NCI-H146 (cell line): ENCODE measurements at regions not wholly inside any gene's neighbourhood (a gene's known extent, or its start where the extent isn't known, plus 50 kb on each side); places are given as distances from the start of the nearest gene placed in this dataset.

Experiments used
- DNase-seq: peaks from one replicate; lab custom pipeline; 2025; lab: John Stamatoyannopoulos, UW

DNA sequence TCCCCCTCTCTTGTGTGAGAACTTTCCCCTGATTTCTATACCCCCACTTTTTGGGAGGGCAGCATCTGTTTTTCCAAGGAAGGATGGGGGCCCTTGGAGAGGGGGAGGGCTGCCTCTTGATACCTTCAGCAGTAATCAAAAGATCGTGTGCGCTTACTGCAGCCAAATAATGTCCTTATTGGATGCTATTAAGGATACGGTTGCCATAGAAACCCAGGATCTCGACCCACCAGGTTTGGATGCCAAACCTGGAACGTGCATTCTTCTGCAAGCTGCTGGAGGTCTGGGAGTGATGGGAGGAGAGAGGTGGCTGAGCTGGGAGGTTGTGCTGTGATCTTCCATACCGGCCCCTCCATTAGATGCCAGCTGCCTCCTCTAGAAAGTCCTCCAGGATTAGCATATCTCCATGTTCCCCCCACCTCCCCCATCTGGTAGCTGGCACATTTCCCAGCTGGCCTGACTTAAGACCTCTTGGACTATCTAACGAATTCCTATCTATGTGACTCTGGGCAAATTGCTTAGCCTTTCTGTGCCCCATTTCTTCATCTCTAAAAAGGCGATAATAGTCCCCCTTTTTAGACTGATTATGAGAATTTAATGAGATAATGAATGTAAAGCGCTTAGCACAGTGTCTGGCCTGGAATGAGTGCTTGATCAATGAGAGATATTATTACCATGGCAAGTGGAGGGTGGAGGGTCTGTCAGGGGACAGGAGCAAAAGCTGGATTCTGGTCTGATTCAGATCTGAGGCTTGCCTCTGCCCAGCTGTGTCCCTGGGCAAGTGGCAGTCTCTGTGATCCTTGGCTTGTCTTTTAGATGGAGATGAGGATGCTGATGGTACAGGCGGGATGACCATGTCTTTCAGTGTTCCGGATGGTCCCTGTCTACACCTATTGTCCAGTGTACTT lies 78.5 kb upstream of the PCBD1 start:
- no peak for DNase-seq

GRCh38 chr10:70967591-70968587 lies 79.5 kb upstream of the PCBD1 start:
- DNase-seq, result peak; percentile 48

DNA sequence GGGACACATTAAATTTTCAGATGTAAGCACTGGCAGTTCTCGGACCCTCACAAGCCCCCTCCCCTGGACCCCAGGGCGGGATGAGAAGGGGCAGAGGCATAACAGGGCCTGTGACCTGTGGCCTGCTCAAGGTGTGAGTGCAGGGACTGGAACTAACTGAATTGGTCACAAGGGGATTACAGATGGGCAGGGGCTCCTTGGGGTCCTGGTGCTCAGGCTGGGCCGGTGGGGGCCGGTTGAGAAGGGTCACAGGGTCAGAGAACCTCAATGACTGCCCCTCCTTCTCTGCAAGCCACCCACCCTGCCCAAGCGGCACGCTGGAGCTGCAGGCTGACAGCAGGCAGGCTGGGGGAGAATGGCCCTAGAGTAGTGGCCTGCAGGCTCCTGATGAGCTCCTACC lies 80.8 kb upstream of the PCBD1 start:
- no peak for DNase-seq

DNA sequence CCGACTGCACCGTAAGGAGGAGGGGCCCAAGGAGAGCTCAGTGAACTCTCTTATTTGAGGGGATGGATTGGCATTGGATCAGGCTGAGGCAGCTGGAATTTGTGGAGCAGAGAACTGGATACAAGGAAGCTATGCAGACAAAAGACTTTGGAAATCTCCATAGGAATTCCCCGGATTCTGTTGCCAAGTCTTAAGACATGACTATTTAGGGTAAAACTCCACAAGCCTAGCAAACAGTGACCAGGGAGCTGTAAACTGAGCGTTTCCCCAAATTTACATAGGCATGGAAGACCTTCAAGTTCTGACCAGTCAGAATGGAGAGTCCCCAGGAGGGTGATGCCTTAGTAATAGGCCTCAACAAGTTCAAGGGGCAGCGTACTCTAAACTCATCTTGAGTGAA lies 82.5 kb upstream of the PCBD1 start:
- DNase-seq, result no peak

- DNase-seq, result no peak
These were observed 84.9 kb upstream of the PCBD1 start for GRCh38 chr10:70973275-70973674.

DNA sequence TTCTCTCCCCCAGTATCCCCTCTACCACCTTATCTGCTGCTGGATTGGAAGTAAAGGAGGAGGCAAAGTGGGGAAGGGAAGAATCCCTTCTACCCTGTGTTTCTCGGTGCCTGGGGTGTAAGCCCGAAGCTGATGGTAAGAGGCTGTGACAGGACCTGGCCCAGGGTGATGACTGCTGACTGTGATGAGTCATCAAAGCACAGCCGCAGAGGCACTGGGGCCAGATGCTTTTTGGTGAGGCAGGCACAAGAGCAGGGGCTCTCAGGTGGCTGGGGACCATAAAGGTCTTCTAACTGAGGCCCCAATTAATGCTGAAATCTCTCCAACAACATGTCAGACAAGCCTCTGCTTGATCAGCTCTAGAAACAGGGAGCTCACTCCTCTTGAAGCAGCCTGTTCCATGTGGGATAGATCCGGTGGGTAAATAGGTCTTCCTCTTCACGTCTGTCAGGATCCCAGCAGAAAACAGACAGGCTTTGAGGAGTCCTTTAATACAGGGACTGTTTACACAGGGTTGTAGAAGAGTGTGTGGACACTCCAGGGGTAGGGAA lies 86.1 kb upstream of the PCBD1 start:
- peak; percentile 10 for DNase-seq

DNA sequence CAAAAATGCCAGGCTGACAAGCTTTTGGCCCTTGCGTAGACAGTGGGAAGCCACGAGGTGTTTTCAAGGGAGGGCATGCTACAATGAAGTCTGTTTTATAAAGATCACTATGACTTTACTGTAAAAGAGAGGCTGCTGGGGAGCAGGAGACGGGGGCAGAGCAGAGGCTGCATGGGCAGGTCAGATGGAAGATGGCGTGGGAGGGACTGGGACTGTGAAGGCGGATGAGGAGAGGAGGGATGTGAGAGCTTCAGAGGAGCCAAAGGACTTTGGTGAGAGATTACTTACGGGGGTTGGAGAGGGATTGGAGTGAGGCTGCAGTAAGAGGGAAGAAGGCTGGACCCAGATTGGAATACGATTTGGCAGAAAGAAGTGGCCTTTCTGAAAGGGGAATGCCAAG lies 86.6 kb upstream of the PCBD1 start:
- DNase-seq, result no peak

GRCh38 chr10:70976063-70976695 lies 87.8 kb upstream of the PCBD1 start:
- DNase-seq, result no peak

DNA sequence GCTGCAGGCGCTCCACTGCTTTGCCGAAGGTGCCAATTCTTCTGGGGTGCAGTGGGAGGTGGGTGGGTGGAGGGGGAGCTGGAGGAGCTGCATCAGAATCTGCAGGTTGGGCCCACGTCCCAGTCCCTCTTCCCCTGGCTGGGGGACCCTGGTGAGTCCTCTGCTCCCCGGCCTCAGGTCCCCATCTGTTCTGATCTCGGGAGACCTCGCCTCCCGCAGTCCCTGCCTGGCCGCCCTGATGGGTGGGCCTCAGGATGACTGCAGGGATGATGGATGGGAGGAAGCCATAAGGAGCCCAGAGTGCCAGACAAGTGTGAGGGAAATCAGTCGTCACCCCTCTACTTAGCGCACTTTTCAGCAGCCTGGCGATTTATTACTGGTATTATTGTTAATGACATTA lies 89.3 kb upstream of the PCBD1 start:
- no peak for DNase-seq

GRCh38 chr10:70978181-70978580 lies 89.8 kb upstream of the PCBD1 start:
- DNase-seq, result no peak

DNA sequence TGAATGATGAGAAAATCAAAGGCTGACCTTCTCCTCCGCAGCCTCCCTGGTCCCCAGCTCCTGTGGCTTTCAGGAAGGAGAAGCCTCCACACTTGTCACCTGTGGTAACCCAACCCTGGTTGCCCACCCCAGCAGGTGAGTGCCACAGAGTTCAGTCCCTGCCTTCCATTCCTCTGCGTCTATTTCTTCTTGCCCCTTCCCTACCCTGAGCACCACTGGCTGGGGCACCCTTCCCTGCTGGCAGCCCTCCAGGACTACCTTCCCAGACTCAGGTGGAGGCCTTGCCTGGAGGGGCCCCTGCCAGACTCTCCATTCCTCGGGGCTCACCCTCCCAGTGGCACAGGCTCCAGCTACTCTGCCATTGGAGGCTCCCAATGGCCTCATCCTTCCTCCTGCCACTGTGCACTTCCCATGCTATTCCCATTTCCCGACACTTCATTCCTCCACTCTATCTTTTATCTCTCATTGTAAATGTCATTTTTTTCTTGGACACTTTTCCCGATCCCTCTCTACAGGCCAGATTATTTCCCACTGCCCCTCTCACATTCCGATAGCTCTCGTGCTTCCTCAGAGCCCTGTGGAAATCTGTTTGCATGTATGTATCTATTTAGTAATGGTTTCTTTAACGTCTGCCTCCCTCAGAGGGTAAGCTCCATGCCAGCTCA lies 90.6 kb upstream of the PCBD1 start:
- no peak for DNase-seq

DNA sequence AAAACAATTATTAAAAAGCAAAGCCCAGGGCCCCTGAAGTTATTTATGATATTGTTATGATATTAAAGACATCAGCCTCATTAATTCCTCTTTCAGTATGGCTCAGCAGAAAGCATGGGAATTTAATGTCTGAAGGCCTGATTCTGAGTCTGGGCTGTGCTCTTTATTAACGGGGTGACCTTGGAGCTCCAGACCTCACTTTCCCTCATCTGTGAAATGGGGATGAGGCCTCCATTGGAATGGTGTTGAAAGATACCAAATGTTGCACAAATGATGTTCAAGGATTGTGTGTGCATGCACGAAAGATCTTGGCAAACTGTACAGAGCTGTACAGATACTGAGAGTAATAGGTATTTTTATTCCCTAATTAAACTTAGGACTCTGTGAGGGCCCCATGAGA lies 92.3 kb upstream of the PCBD1 start:
- no peak for DNase-seq

DNA sequence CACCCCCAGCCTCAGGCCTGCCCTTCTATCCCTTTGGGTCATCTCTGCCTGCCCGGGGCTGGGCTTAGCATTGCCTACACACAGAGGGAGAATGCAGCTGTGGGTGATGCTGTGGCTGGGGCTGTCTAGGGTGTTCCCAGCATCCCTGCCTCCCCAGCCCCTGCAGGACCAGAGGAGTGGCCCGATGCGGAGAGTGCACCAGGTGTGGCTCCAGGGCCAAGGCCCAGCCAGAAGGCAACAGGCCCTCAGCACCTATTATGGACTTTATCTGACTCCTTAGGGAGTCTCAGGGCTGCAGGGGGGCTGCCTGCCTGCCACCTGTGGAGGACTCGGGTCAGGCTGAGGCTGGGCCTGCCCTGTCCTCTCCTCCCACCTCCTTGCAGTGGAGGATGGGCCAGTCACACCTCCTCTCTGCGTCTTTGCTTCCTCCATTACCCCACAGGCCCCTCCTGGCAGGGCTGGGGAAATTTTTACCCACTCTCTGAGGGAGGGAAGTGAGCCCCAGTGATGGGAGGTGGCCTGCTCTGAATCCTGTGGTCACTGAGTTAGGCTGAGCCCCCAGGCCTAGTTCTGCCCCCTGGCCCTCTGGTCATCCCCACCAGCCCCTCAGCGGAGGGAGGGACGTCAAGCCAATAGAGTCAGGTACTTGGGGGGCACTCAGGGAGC lies 92.9 kb upstream of the PCBD1 start:
- no peak for DNase-seq

- no peak for DNase-seq
These were observed 93.6 kb upstream of the PCBD1 start for GRCh38 chr10:70981936-70982335.

DNA sequence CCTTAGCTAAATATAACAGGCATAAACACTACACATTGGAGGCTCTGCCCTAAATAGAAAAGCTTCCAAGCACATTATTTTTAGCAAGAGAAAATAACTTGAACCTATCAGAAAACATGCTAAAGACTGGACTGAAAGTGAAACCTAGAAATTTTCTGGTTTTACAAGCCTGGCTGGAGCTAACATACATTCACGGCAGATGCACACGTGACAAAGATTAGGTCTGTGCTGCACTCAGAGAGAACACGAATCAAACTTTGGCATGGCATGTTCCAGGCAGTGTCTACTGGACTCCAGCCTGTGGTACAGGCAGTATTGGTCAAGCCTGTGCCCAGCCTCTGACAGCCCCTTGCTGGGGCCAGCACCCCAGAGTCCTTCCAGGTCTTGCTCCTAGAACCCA lies 94.1 kb upstream of the PCBD1 start:
- no peak for DNase-seq

DNA sequence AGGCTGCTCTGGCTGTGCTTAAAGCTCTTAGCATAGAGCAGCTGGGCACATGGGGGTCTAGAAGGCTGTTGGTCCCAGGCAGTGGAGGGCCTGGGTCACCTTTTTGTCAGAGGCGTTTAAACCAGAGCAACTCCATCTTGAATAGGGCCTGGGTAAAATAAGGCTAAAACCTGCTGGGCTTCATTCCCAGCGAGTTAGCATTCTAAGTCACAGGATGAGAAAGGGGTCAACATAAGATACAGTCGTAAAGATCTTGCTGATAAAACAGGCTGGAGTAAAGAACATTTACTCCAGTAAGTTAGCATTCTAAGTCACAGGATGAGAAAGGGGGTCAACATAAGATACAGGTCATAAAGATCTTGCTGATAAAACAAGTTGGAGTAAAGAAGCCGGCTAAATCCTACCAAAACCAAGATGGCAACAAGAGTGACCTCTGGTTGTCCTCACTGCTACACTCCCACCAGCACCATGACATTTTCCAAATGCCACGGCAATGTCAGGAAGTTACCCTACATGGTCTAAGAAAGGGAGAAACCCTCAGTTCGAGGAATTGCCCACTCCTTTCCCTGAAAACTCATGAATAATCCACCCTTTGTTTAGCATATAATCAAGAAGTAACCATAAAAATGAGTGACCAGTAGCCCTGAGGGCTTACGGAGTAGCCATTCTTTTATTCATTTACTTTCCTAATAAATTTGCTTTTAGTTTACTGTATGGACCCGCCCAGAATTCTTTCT lies 96.8 kb upstream of the PCBD1 start:
- no peak for DNase-seq

- DNase-seq, result peak; percentile 97
These were observed 97.7 kb upstream of the PCBD1 start for GRCh38 chr10:70985824-70986622.

DNA sequence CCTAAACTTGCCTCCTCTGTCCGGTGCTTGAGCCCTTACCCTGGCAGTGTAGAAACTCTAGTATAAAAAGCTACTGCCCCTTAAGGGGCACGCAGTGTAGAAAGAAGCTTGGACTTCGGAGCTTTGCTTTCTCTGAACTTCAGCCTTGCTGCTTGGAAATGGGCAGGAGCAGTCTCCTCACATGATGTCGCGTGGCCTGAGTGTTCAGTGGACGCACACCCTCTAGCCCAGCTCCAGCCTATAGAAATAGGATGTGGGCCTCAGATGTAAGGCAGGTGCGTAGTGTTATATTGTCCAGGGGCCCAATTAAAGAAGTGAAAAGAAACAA lies 98.2 kb upstream of the PCBD1 start:
- no peak for DNase-seq

DNA sequence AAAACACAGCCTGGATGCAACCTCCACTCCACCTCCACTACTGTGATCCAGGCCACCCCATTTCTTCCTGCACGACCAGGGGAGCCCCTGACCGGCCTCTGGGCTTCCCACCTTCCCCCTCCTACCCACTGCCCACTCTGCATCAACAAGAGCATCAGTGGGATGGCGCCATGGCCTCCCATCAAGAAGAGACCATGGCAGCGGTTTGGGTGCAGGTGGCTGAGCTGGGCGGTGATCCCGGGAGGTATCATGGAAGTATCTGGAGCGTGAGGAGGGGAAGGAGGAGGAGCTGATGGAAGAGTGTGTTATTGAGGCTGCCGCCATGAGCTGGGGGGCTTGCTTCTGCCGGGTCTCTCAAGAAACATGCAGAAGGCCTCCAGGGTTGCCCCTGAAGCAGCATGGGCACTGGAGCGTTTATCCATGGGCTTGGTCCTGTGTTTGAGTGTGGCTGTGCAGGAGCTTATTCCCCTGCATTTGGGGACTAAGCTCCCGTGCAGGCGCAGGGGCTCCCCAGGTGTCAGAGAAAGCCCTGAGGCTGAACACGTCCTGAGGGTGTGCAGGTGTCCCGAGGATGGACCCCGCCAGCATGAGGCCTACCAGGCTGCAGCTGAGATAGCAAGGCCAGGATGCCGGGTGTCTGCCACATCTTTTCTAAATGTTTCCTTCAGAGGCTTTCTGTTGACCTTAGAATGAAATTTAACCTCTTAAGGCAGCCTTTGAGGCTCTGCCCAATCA lies 99.2 kb upstream of the PCBD1 start:
- DNase-seq, result peak; percentile 28
